Neuronal stem cell (in vitro differentiated cells): ENCODE measurements at regions not wholly inside any gene's neighbourhood (a gene's known extent, or its start where the extent isn't known, plus 50 kb on each side); places are given as distances from the start of the nearest gene placed in this dataset.

ENCODE experiments used
- DNase-seq: peaks from one replicate; pipeline ENCODE4 v3.0.0-alpha.2; 2013; ENCODE audit warnings: low spot score
- H2AFZ ChIP-seq: one replicate; pipeline ENCODE4 v1.6.1; 2013; ENCODE audit warnings: mild to moderate bottlenecking, low read length, inconsistent platforms
- H2AK5ac ChIP-seq: 2 replicates; pipeline ENCODE4 v1.6.1; 2013; ENCODE audit warnings: low read depth, mild to moderate bottlenecking, inconsistent platforms, low read length, moderate library complexity, mixed read lengths
- H2BK120ac ChIP-seq: 2 replicates; pipeline ENCODE4 v1.6.1; 2013; ENCODE audit warnings: low read depth, mild to moderate bottlenecking, inconsistent platforms, low read length, moderate library complexity, mixed read lengths
- H2BK12ac ChIP-seq: one replicate; pipeline ENCODE4 v1.6.1; 2013; ENCODE audit warnings: low read length, inconsistent platforms
- H2BK15ac ChIP-seq: 2 replicates; pipeline ENCODE4 v1.6.1; 2013; ENCODE audit warnings: mild to moderate bottlenecking, low read length, inconsistent platforms, mixed read lengths
- H2BK5ac ChIP-seq: one replicate; pipeline ENCODE4 v1.6.1; 2013; ENCODE audit warnings: inconsistent platforms, mild to moderate bottlenecking, low read length, moderate library complexity
- H3K14ac ChIP-seq: one replicate; pipeline ENCODE4 v1.6.1; 2013; ENCODE audit warnings: low read length, inconsistent platforms
- H3K18ac ChIP-seq: 2 replicates; pipeline ENCODE4 v1.6.1; 2013; ENCODE audit warnings: low read length, inconsistent platforms
- H3K23ac ChIP-seq: 2 replicates; pipeline ENCODE4 v1.6.1; 2013; ENCODE audit warnings: low read depth, mild to moderate bottlenecking, mixed read lengths, low read length, inconsistent platforms; ENCODE audit not compliant: poor library complexity
- H3K27ac ChIP-seq: replicated peaks from 3 replicates; pipeline ENCODE4 v1.5.1; 2013; ENCODE audit warnings: low read length, inconsistent platforms
- H3K27me3 ChIP-seq, 3 experiments: 2 replicates each; pipeline ENCODE4 v1.6.1; 2013; ENCODE audit warnings: low read length in 3 of 3, mild to moderate bottlenecking in 2 of 3, inconsistent platforms in 1 of 3, low read depth in 1 of 3, mixed read lengths in 1 of 3, moderate library complexity in 1 of 3; ENCODE audit not compliant: control insufficient read depth in 3 of 3, insufficient read depth in 3 of 3
- H3K36me3 ChIP-seq, 2 donors: replicated peaks in 1 of 2; 2 replicates each; pipeline ENCODE4 v1.6.1; 2013; ENCODE audit warnings: low read length in 2 of 2; ENCODE audit not compliant: control insufficient read depth in 2 of 2, insufficient read depth in 2 of 2
- H3K4ac ChIP-seq: 2 replicates; pipeline ENCODE4 v1.6.1; 2013; ENCODE audit warnings: inconsistent platforms, mild to moderate bottlenecking, low read length, moderate library complexity
- H3K4me1 ChIP-seq, 2 donors: 1 replicate in 1 of 2; 2 replicates in 1 of 2; pipeline ENCODE4 v1.6.1; 2013; ENCODE audit warnings: low read length in 2 of 2, low read depth in 1 of 2; ENCODE audit not compliant: control insufficient read depth in 2 of 2, insufficient read depth in 1 of 2
- H3K4me2 ChIP-seq: one replicate; pipeline ENCODE4 v1.6.1; 2013; ENCODE audit warnings: mild to moderate bottlenecking, low read length, inconsistent platforms; ENCODE audit not compliant: insufficient read depth, poor library complexity, severe bottlenecking
- H3K4me3 ChIP-seq, 2 donors: 2 replicates each; pipeline ENCODE4 v1.5.1; 2013; ENCODE audit warnings: low read length in 2 of 2, mild to moderate bottlenecking in 2 of 2, inconsistent platforms in 1 of 2, moderate library complexity in 1 of 2
- H3K79me1 ChIP-seq: one replicate; pipeline ENCODE4 v1.6.1; 2013; ENCODE audit warnings: low read depth, mild to moderate bottlenecking, inconsistent platforms, low read length, moderate library complexity
- H3K9ac ChIP-seq: one replicate; pipeline ENCODE4 v1.6.1; 2013; ENCODE audit warnings: mild to moderate bottlenecking, low read depth, low read length, inconsistent platforms; ENCODE audit not compliant: poor library complexity
- H3K9me3 ChIP-seq, 2 donors: replicated peaks in 1 of 2; 2 replicates each; pipeline versions ENCODE3 to v1.6.1; 2013; ENCODE audit warnings: low read length in 2 of 2, mild to moderate bottlenecking in 2 of 2, inconsistent platforms in 1 of 2, low read depth in 1 of 2, mixed read lengths in 1 of 2, moderate library complexity in 1 of 2; ENCODE audit not compliant: control insufficient read depth in 2 of 2, insufficient read depth in 1 of 2
- H4K8ac ChIP-seq: one replicate; pipeline ENCODE4 v1.6.1; 2013; ENCODE audit warnings: low read depth, mild to moderate bottlenecking, inconsistent platforms, low read length, moderate library complexity
- H4K91ac ChIP-seq: one replicate; pipeline ENCODE4 v1.6.1; 2013; ENCODE audit warnings: low read length, low read depth, mild to moderate bottlenecking, inconsistent platforms; ENCODE audit not compliant: poor library complexity
- WGBS, 2 donors: extraction: QIAGEN DNeasy Blood & Tissue Kit; methylation state at CpG; one replicate each; pipeline ENCODE4 v1.1.7; 2013; ENCODE audit warnings: missing lambda C conversion rate in 2 of 2, mixed read lengths in 1 of 2; ENCODE audit not compliant: insufficient read length in 2 of 2, insufficient replicate concordance in 1 of 2; ENCODE audit errors: extremely low coverage in 2 of 2; 5-methylcytosine and 5-hydroxymethylcytosine counted together

DNA sequence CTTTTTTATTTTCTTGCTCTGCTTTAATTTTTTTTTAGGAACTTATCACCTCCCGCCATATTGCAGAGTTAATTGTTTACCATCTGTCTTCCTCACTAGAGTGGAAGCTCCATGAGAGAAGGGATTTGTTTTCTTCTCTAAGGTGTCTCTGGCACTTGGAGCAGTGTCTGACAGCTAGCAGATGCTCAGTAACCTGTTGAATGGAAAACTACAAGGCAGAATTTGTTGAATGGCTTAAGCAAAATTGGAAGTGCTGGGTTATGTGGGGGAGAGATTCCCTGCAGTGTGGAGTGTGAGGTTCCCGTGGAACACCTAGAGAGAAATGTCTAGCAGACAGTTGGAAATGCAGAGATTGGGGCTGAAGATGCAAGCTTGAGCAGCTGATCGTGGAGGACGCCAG, 59.5 kb upstream of the PARP1 start:
- H2AFZ ChIP-seq, result no peak overlapping the region

GRCh38 chr1:226470921-226471866, 63.3 kb upstream of the PARP1 start:
- H3K18ac ChIP-seq, result no peak overlapping the region
- H3K9me3 ChIP-seq, result no peaks in the 10 kb centered on the region
- peaks cover 0 to 8% (median 2%) of the 10 kb centered on the region in 3 experiments for H3K27me3 ChIP-seq
- H2AFZ ChIP-seq, result no peak overlapping the region
- peaks cover 0 to 9% of the 10 kb centered on the region in 2 donors for H3K4me1 ChIP-seq
- H3K4me2 ChIP-seq, result no peak overlapping the region
- no peak overlapping the region for H3K9ac ChIP-seq
- H2AK5ac ChIP-seq, result no peak overlapping the region
- no peak overlapping the region for H2BK15ac ChIP-seq
- no peak overlapping the region for H3K14ac ChIP-seq
- no peaks in the 10 kb centered on the region for H3K79me1 ChIP-seq
- no peaks in the 10 kb centered on the region for H3K36me3 ChIP-seq
- H4K8ac ChIP-seq, result no peak overlapping the region
- no peak overlapping the region for H2BK5ac ChIP-seq
- H2BK120ac ChIP-seq, result no peak overlapping the region
- DNase-seq, result no peak
- H3K4me3 ChIP-seq, result no peak overlapping the region
- H3K4ac ChIP-seq, result no peak overlapping the region
- WGBS, 2 donors, result no CpG with 5 or more reads among the region's 12 CpGs
- no peak overlapping the region for H3K23ac ChIP-seq
- H2BK12ac ChIP-seq, result no peak overlapping the region
- H3K27ac ChIP-seq, result no peak overlapping the region
- no peak overlapping the region for H4K91ac ChIP-seq

More for the DNA sequence above, 59.5 kb upstream of the PARP1 start:
- H3K9me3 ChIP-seq, result peaks cover 6 to 7% of the 10 kb centered on the region in 2 donors
- no peaks in the 10 kb centered on the region for H3K36me3 ChIP-seq
- no peak overlapping the region for H3K4me3 ChIP-seq
- no peak overlapping the region for H2BK120ac ChIP-seq
- H3K9ac ChIP-seq, result no peak overlapping the region
- WGBS, 2 donors, result no CpG with 5 or more reads among the region's 4 CpGs
- no peaks in the 10 kb centered on the region for H3K79me1 ChIP-seq
- no peak overlapping the region for H2BK12ac ChIP-seq
- DNase-seq, result no peak
- H4K91ac ChIP-seq, result no peak overlapping the region
- no peak overlapping the region for H3K18ac ChIP-seq
- H2BK5ac ChIP-seq, result no peak overlapping the region
- H2BK15ac ChIP-seq, result no peak overlapping the region
- H3K4me2 ChIP-seq, result no peak overlapping the region
- no peak overlapping the region for H4K8ac ChIP-seq
- no peak overlapping the region for H3K27ac ChIP-seq
- H3K4ac ChIP-seq, result no peak overlapping the region
- no peak overlapping the region for H3K23ac ChIP-seq
- no peaks in the 10 kb centered on the region for H3K4me1 ChIP-seq
- H3K14ac ChIP-seq, result no peak overlapping the region
- no peaks in the 10 kb centered on the region for H3K27me3 ChIP-seq
- no peak overlapping the region for H2AK5ac ChIP-seq

GRCh38 chr1:226473325-226473724, 65.4 kb upstream of the PARP1 start:
- Histone ChIP-seq H2AFZ (no peak overlapping the region), H3K23ac (no peak overlapping the region)

DNA sequence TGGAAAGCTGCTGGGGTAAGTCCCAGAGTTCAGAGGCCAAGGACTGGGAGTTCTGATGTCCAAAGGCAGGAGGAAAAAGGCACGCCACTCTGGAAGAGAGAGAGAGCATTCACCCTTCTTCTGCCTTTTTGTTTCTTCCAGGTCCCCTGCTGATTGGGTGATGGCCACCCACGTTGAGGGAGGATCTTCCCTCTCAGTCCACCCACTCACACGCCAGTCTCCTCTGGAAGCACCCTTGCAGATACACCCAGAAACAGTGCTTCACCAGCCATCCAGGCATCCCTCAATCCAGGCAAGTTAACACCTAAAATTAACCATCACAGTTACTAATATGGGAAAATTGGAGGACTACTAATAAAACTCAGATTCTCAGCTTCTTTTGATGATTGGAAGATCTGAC, 66.1 kb upstream of the PARP1 start:
- Histone ChIP-seq H2BK12ac (no peak overlapping the region), H3K18ac (no peak overlapping the region), H2AFZ (no peak overlapping the region), H4K91ac (no peak overlapping the region), H3K9me3 (no peaks in the 10 kb centered on the region), H3K27ac (no peak overlapping the region), H4K8ac (no peak overlapping the region), H3K4me2 (no peak overlapping the region), H3K27me3 (peaks cover 0 to 11% (median 2%) of the 10 kb centered on the region in 3 experiments), H3K4me1 (peaks cover 0 to 9% of the 10 kb centered on the region in 2 donors), H3K4me3 (no peak overlapping the region), H2BK120ac (no peak overlapping the region), H3K14ac (no peak overlapping the region), H3K79me1 (no peaks in the 10 kb centered on the region), H2AK5ac (peak overlapping the region; percentile 35), H2BK5ac (no peak overlapping the region), H3K23ac (no peak overlapping the region), H3K4ac (no peak overlapping the region), H3K36me3 (no peaks in the 10 kb centered on the region), H2BK15ac (no peak overlapping the region), H3K9ac (peak overlapping the region; percentile 10)
- DNase-seq, result no peak
- no CpG with 5 or more reads among the region's 3 CpGs for WGBS, 2 donors

More at GRCh38 chr1:226473325-226473724, 65.4 kb upstream of the PARP1 start:
- Histone ChIP-seq H2BK15ac (no peak overlapping the region), H3K4me1 (peaks cover 0 to 9% of the 10 kb centered on the region in 2 donors), H3K4me2 (no peak overlapping the region), H3K9me3 (no peaks in the 10 kb centered on the region), H3K27ac (no peak overlapping the region), H3K18ac (no peak overlapping the region), H3K79me1 (no peaks in the 10 kb centered on the region), H3K14ac (no peak overlapping the region), H3K36me3 (no peaks in the 10 kb centered on the region), H3K4me3 (no peak overlapping the region), H3K4ac (no peak overlapping the region), H4K8ac (no peak overlapping the region), H2BK12ac (no peak overlapping the region), H3K27me3 (peaks cover 0 to 8% (median 2%) of the 10 kb centered on the region in 3 experiments), H3K9ac (no peak overlapping the region), H2AK5ac (no peak overlapping the region), H4K91ac (no peak overlapping the region), H2BK5ac (no peak overlapping the region), H2BK120ac (no peak overlapping the region)
- DNase-seq, result no peak
- no CpG with 5 or more reads among the region's 5 CpGs for WGBS, 2 donors
